IMR-90 (cell line): ENCODE measurements at regions not wholly inside any gene's neighbourhood (a gene's known extent, or its start where the extent isn't known, plus 50 kb on each side); places are given as distances from the start of the nearest gene placed in this dataset.

Source experiments
- BHLHE40 ChIP-seq: fragments of 150-350 bp; IDR thresholded peaks from 2 replicates; pipeline ENCODE4 v1.6.1; 2016; ENCODE audit warnings: mild to moderate bottlenecking, low read depth, low read length
- CTCF ChIP-seq: conservative IDR thresholded peaks from 2 replicates; pipeline ENCODE4 v1.5.1; 2012; ENCODE audit warnings: mild to moderate bottlenecking, low read depth, low read length, improper control_type of control experiment
- ELK1 ChIP-seq: fragments of 150-350 bp; IDR thresholded peaks from 2 replicates; pipeline ENCODE4 v1.6.1; 2016; ENCODE audit warnings: low read depth, mild to moderate bottlenecking, low read length, moderate library complexity, borderline replicate concordance
- FOS ChIP-seq: fragments of 150-350 bp; IDR thresholded peaks from 2 replicates; pipeline ENCODE4 v1.6.1; 2016; ENCODE audit warnings: low read depth, low read length
- MAFK ChIP-seq: IDR thresholded peaks from 2 replicates; pipeline ENCODE4 v1.6.1; 2012; ENCODE audit warnings: low read depth, low read length, improper control_type of control experiment
- MAZ ChIP-seq: IDR thresholded peaks from 2 replicates; pipeline ENCODE4 v1.6.1; 2012; ENCODE audit warnings: low read depth, mild to moderate bottlenecking, low read length, improper control_type of control experiment, moderate library complexity, borderline replicate concordance
- NFE2L2 ChIP-seq: fragments of 150-350 bp; IDR thresholded peaks from 2 replicates; pipeline ENCODE4 v1.6.1; 2016; ENCODE audit warnings: low read depth, mild to moderate bottlenecking, low read length
- POLR2A ChIP-seq: IDR thresholded peaks from 2 replicates; pipeline ENCODE4 v1.6.1; 2012; ENCODE audit warnings: mild to moderate bottlenecking, low read depth, low read length
- RAD21 ChIP-seq: IDR thresholded peaks from 2 replicates; pipeline ENCODE4 v1.6.1; 2012; ENCODE audit warnings: low read length, improper control_type of control experiment
- SMC3 ChIP-seq: fragments of 150-350 bp; IDR thresholded peaks from 2 replicates; pipeline ENCODE4 v1.6.1; 2016; ENCODE audit warnings: low read depth, mild to moderate bottlenecking, antibody characterized with exemption, low read length, moderate library complexity

- TF ChIP-seq CTCF (no peak), FOS (no peak), NFE2L2 (no peak), RAD21 (no peak), ELK1 (no peak), POLR2A (no peak), SMC3 (no peak), BHLHE40 (no peak), MAFK (no peak), MAZ (no peak)
Observed at GRCh38 chr12:115412831-115413230, 728.9 kb upstream of the TBX3 start.
